Panc1 (cell line): ENCODE measurements at regions not wholly inside any gene's neighbourhood (a gene's known extent, or its start where the extent isn't known, plus 50 kb on each side); places are given as distances from the start of the nearest gene placed in this dataset.

Source experiments
- CTCF ChIP-seq: fragments of 450-650 bp; IDR thresholded peaks from 2 replicates; pipeline ENCODE4 v1.5.1; 2017; ENCODE audit warnings: mild to moderate bottlenecking
- POLR2AphosphoS5 ChIP-seq: IDR thresholded peaks from 2 replicates; pipeline ENCODE4 v1.6.1; 2012; ENCODE audit warnings: mild to moderate bottlenecking, low read depth, low read length, moderate library complexity
- REST ChIP-seq, 2 experiments: IDR thresholded peaks; 2 replicates each; pipeline ENCODE4 v1.6.1; 2011 to 2012; ENCODE audit warnings: low read depth in 2 of 2, control low read depth in 1 of 2, low read length in 1 of 2, mild to moderate bottlenecking in 1 of 2, moderate library complexity in 1 of 2; ENCODE audit not compliant: insufficient read depth in 1 of 2

GRCh38 chr2:198698230-198698629 is 759.5 kb downstream of the SATB2 start:
- no peak for TF ChIP-seq CTCF
- no peak for TF ChIP-seq REST (IDR thresholded peaks at IDR 0.05; ENCODE audit: insufficient read depth in 1 of 2, low read depth in 2 of 2, low read length in 1 of 2)
- TF ChIP-seq POLR2AphosphoS5: no peak
